Stimulated activated CD4-positive, alpha-beta T cell treated with anti-CD3 and anti-CD28 coated beads, Interleukin-15, amount 100 ng/mL, for 24 hours (primary cell): ENCODE measurements at regions not wholly inside any gene's neighbourhood (a gene's known extent, or its start where the extent isn't known, plus 50 kb on each side); places are given as distances from the start of the nearest gene placed in this dataset.

Experiments used
- DNase-seq: peaks from one replicate; pipeline ENCODE4 v3.0.0-alpha.2; 2020

DNA sequence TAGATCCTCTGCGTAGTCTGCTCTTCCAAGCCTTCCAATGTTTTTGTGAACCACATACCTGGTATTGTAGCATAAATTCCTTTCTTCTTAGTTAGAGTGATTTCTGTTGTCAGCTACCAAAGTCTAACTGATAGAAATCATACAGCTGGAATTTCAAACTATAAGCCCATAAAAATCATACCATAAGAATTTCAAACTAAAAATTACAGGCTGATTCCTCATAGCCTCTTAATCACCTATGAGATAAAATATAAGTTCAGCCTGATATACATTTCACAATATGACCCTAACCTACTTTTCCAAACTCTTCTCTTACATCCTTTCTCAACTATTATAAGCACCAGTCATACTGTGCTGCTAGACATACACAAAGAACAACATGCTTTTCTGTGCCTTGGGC is 64.8 kb downstream of the PTHLH start:
- DNase-seq, result no peak

DNA sequence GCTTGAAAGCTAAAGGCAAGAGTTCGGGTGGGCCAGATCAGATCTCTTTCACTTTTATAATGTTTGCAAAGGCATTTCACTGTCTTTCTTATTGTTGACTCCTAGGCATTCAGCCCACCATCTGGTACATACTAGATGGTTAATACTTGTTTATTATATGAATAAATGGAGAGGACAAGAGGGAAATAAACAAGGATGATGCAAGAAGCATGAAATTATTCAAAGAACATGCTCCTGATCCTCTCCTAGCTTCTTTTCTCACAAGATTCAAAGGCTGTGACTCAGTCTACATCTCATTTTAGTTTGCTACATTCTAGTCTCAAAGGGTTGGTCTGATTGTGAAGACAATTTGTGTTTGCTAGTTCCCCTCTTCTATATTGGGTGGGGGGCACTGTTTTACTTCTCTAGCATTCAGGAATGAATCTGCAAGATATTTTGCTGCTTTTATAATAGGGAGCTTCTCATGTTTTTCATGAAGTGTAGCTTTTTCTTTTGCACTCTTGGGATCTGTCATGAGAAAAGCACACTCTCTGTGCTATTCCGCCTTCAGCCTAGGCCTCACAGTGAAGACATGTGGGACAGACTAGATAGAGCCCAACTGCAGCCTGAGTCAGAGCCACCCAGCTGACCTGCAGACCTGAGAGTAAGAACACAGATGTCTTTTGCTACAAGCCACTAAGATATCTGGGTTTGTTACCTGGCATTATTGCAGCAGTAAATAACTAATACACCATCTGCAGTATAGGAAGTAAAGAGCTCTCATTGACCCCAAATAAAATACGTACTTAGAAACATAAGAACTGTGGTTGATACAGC is 65.7 kb downstream of the PTHLH start:
- DNase-seq, result no peak

DNA sequence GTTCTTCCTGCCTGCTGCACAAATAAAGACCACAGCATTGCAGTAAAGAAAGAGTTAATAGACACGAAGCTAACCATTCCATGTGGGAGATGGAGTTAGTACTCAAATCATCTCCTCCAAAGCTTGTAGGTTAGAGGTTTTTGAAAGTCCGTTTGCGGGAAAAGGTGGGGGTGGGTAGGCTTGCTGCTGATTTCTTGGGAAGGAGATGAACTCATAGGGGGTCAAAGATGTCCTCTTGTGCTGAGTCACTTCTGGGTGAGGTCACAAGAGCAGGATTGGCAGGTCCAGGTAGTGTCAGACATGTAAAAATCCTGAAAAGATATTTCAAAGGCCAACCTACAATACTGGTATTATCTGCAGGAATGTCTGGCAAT is 66.4 kb downstream of the PTHLH start:
- DNase-seq, result no peak

DNA sequence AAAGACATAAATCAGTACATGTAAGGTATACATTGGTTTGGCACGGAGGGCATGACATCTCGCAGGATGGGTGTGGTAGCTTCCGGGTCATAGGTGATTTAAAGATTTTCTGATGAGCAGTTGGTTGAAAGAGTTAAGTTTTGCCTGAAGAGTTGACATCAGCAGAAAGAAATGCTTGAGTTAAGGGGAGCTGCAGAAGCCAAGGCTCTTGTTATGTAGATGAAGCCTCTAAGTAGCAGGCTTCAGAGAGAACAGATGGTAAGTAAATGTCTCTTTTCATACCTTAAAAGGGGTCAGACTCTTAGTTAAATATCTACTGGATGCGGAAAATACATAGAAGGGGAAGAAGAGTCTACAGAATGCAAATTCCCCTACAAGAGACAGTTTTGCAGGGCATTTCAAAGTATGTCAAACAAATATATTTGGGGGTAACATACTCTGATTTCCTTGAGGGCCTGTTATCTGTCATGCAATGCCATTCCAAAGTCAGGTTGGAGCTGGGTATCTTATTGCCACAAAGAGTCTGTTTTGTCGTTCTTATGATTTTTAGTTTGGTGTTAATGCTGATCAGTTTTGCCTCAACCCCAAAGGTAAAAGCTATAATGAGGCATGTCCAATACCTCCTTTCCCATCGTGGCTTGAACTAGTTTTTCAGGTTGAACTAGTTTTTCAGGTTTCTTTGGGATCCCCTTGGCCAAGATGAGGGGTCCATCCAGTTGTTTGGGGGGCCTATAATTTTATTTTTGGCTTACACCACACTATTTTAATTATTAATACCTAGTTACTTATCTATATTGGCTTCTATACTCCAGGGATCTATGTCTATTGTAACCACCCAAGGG is 67.0 kb downstream of the PTHLH start:
- no peak for DNase-seq

DNA sequence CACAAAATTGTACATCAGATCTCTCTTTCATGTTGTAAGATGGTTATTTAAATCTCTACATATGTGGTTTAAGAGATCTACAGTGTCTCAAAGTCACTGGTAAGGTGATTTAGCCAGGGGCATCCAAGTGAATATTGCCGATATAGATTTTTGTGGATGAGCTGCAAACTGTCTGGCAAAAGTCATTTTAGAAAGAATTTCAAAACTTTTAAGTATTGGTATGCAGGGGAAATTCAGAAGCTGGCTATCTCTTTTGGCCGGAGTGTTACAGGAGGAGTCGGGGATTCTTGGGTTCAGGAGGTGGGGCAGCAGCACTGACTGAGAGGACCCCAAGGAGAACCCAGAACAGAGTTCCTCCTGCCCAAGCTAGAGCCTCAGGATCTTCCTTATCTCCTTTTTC is 69.9 kb downstream of the PTHLH start:
- DNase-seq, result no peak

DNA sequence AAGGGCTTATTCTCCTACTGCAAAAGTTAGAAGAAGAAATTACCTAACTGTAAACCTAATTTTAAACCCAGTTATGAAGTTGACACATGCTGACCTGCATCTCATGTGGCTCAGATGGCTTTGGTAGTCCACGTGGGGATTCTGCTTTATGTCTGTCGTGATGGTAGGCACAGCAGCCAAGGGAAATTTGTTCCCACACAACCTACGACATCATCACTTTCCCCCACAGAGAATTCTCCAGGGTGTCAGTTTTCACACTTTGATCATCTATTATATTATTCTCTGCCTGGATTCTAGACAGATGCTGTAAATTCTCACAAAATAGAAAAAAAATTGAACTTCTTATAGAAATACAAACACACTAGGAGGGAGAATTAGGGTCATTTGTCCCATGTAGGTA is 70.6 kb downstream of the PTHLH start:
- DNase-seq, result no peak

DNA sequence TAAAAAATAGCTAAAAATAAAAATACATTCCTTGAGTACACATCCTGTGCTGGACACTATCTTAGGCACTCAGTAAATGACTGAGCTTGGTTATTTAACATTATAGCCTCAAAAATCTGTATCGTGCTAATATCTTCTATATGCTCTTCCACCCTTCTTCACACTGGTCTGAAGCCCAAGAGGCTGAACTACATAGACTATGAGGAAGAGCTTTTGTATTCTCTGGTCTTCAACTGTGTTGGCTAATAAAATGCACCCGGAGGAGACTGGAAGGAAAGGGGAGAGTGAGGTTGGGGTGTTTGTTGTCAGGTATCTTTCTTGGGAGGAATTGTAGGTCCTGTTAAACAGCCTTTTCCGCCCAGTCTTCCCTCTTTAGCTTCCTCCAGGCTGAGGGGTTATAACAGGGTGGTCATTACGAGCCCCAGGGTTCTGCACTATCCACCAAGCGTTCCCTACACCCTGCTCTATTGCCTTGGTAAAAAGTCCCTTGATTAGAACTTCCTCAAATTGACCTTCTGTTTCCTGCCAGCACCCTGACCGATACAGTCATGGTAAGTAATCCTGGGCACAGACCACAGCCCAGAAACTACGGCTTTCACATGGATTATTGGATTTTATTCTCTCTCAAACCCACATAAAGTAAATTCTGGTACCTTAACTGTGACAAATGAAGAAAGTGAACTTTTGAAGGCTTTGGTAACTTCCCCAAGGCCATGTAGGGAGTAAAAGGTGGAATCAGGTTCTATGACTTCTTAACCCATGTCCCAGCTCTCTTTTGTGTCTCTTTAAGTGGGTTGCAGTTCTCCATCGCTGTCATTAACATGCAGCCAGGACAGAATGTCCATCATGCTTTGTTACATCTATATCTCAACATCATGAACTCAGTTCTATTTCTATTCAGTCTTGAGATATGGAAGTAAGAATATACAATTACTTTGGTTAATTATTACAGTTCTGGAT is 71.3 kb downstream of the PTHLH start:
- no peak for DNase-seq

DNA sequence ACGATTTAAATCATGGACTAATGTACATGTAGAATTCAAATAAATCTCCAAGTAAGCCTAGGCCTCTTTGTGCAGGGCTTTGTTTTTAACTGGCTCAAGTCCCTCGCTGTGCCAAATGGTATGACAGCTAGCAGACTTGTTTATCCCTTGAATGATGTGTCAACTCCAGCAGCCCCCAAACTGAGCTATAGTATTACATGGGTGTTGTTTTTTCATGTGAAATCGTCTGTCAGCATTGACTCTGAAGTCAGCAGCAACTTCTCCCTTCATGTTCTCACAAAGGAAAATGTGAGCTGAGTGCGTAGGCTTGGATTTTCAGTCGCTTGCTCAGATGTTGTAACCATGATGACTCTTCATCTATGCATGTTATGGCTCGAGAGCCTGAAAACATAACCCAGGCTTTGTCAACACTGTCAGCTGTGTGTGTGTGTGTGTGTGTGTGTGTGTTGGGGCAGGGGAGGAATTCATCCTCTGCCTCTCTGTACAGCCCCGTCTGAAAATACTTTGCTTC is 73.3 kb downstream of the PTHLH start:
- DNase-seq, result peak; percentile 11

DNA sequence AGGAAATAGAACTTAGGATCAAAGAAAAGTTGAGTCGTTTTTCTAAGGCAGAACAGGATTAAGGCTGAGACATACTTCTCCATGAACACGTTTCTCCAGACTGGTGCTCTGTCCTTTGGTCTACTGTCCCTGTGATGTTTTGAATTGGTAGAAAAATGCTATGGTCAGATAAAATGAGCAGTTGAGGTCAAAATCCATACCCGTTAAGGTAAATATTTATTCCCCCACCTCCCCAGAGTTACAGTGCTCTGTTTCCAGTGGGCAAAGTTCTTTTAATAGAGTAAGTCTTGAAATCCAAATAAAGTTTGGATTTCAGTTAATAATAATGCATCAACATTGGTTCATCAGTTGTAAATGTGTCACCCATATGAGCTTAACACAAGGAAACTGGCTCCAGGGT is 74.5 kb downstream of the PTHLH start:
- no peak for DNase-seq

DNA sequence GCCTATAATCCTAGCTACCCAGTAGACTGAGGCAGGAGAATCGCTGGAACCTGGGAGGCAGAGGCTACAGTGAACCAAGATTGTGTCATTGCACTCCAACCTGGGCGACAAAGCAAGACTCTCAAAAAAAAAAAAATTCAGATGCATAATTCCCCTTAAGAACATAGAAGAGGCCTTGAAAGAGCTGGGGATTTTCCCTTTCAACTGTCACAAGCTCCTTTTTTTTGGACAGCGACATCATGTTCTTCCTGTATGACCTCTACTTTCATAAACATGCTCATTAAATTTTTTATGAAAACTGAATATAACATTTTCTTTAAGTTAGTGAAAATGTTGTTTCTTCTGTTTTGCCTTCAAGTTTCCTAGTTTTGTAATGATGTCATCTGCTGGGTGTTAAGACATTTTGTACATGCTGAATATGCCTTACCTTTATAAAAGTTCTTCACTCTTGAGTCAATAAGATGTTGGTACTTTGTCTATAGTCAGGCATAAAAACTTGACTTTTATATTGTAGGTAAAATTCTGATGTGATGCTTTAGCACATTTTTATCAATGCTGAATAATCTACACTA is 76.0 kb downstream of the PTHLH start:
- DNase-seq, result no peak

DNA sequence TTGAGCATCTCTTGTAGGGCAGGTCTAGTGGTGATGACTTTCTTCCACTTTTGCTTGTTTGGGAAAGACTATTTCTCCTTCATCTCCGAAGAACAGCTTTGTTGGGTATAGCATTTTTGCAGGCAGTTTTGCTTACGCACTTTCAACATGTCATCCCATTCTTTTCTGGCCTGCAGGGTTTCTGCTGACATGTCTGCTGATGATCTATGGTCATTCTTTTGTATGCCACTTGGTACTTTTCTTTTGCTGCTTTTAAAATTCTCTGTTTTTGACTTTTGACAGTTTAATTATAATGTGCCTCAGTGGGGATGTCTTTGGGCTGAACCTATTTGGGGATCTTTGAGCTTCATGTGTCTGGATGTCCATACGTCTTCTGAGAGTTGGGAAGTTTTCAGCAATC is 78.2 kb downstream of the PTHLH start:
- no peak for DNase-seq

DNA sequence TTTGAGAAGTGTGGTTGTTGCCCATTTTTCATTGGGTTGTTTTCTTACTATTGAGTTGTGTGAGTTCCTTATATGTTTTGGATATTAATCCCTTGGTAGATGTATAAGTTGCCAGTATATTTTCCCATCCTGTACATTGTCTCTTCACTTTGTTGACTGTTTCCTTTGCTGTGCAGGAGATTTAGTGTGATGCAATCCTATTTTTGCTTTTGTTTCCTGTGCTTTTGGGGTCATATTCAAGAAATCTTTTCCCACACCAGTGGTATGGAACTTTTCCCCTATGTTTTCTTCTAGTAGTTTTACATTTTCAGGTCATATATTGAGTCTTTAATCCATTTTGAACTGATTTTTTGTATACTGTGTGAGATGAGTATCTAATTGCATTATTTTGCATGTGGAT is 92.8 kb downstream of the PTHLH start:
- DNase-seq, result no peak

DNA sequence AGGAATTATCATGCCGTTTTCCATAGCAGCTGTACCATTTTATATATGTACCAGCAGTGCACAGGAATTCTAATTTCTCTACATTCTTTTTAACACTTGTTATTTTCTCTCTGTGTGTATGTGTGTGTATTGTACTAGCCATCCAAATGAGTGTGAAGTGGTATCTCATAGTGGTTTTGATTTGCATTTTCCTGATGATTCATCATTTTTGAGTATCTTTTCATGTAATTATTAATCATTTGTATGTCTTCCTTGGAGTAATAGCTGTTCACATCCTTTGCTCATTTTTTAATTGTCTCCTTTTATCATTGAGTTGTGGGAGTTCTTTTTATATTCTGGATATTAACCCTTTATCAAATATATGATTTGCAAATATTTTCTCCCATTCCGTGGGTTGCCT is 95.6 kb upstream of the MANSC4 start:
- no peak for DNase-seq

DNA sequence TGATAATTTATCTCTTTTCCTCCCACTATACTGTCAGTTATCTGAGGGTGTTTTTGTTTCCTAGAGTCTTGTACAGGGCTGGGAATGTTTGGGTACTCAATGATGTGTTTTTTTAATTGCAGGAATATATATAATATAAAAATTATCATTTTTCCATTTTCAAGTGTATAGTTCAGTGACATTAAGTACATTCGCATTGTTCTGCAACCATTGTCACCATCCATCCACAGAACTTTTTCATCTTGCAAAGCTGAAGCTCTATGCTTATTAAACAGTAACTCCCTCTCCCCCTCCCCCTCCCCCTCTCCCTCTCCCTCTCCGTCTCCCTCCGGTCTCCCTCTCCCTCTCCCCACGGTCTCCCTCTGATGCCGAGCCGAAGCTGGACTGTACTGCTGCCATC is 93.0 kb upstream of the MANSC4 start:
- DNase-seq, result no peak

DNA sequence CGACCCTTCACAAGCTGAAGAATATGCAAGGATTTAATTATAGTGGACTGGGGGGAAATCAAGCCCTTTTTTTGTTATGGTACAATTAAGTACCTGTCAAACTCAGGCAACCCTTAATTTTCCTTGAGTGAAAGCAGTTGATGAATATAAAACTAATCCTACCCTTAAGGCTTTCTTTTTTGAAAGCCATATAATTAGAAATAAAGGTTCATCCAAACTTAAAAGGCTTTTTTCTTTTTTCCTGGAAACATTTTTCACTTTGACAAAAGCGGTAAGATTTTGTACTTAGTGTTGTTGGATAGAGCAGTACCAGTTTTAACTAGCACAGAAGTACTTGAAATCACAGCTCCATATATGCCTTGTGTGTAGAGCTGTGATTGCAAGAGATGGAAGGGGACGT is 91.9 kb upstream of the MANSC4 start:
- no peak for DNase-seq

DNA sequence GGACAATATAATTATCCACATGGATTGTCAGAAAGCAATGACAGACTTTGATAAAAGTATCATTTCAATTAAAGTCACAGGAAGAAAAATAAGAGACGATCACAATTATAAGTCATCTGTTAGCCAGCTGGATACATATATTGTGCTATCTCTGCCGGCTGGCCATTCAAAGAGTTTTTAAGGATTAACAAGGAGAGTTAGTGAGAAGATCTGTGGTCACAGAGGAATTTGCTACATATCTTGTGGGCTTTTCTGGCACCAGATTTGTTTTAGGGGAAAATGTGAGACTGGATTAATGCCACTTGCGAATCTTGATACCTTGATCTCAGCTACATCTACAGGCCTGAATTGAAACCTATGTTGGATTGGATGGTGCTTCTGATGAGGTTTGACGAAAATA is 90.9 kb upstream of the MANSC4 start:
- DNase-seq, result no peak

DNA sequence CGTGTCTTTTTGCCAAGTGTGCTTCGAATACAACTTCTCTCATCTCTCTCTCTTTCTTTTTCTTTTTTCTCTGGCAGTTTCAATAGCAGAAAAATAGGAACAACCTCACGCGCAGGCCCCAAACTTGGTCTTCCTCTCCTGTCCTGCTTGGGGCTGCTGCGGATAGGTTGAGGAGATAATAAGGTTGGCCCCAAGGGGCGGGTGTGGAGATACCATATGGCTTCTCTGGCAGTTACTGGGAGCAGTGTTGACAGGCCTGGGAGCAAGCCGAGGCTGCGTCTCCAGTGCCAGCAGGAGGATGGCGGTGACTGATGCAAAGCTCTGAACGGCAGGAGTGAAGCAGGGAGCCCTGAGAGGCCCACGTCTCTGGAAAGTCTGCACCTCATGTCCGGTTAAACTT is 89.5 kb upstream of the MANSC4 start:
- no peak for DNase-seq

DNA sequence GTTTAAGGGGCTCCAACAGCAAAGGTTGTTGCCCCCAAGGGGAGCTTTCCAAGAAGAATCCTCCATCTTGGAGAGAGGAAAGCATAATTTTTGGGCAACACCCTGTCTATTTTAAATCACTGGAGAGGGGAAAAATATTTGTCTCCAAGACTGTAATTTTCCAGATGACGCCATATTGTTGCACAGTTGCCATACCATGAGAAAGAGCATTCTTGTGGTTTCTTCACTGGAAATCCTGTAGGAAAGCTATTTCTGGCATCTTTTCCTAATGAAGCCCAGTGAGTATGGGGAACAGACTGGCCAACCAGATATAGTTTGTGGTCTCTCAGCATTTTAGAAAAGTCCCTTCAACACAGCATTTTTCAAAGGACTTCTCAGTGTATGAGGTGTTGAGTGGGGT is 88.1 kb upstream of the MANSC4 start:
- no peak for DNase-seq

DNA sequence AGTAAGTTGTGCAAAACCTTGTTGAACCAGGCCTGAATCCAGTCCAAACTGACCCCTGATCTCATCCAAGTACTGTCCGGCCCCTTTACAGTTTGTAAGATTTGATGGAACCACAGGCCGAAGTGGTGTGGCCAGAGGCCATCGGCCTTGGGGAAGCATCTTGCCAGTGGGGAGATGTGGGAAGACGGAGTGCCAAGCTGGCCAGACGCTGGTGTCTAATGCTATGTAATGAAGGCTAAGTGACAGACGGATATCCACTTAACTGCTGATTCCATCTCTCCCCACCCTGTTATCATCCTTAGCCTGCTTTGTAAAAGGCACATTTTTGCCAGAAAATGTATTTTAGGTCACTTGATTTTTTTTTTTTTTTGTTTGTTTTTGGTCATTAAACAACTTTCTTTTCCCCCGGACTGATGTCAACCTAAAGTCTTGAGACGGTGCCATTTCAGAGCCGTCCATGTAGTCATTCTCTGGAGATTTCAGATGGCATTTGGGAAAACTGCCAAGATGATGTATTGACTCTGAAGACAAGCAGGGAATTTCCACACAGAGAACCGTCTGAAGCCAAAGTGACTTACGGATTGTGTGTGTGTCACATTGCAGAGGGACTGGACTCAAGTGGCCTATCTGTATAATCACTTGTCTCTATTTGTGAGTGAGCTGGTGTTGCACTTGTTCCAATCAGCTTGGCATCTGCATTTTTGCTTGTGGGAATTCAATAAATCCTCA is 86.5 kb upstream of the MANSC4 start:
- DNase-seq, result no peak

DNA sequence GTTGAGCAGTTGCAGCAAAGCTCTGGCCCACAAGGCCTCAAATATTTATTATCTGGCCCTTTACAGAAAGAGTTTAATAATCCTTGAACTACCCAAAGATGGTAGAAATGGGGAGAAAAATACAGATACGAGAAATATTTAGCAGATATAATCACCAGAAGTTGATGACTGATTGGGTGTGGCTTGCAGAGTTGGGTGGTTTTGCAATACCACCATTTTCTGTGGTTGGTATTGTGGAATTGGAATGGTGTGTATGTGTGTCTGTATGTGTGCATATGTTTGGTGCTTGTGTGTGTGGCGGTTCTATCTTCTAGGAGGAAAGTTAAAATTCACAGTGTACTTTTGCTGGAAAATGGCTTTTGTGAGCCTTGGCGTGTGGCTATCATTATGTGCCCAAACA is 85.4 kb upstream of the MANSC4 start:
- no peak for DNase-seq

DNA sequence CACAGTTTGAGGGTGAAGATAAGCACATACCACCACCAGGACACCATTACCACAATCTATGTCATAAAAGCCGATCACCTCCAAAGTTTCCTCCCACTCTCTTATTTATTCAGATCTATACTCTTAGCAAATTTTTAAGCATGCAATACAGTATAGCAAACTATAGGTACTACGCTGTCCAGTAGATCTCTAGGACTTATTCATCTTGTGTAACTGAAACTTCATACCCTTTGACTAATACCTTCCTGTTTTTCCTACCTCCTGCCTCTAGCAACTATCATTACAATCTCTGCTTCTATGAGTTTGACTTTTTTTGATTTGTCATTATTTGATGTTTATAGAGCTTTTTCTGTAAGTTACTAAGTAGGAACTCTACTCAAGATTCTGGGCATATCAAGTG is 84.5 kb upstream of the MANSC4 start:
- DNase-seq, result no peak

DNA sequence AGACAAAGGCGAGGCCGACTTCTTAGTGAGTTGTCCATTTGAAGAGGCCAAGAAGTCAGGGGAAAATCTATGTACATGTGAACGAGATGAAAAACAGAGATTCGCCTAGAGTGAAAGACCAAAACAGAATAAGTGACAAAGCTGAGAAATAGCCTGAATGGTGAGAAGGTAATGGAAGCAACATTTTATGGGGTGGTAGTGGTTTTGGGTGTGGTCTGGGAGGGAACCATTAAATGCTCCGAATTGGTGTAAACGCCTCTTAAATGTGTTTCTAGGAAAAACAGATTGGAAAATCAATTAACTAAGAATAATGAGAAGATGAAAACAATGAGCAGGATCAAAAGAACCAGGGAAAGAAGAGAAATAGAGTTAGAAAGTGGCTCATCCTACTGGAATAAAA is 83.8 kb upstream of the MANSC4 start:
- no peak for DNase-seq
